ENCODE measurements at regions not wholly inside any gene's neighbourhood (a gene's known extent, or its start where the extent isn't known, plus 50 kb on each side); places are given as distances from the start of the nearest gene placed in this dataset.
A peak's percentile ranks its signal among the peaks of the same experiment; 100 is the strongest.
"Not testable (repeated sequence)": the region's sequence is repeated elsewhere in the genome, so short reads cannot be mapped to it uniquely, and the experiment has no call there.

- no peak for DNase-seq
Observed at GRCh38 chr2:193894081-193894480, 1699.3 kb upstream of the TMEFF2 start.

- no peak for DNase-seq
Observed at GRCh38 chr2:193891023-193891422, 1696.3 kb upstream of the TMEFF2 start.

GRCh38 chr2:193885419-193885818 is 1690.7 kb upstream of the TMEFF2 start:
- no peak for DNase-seq

GRCh38 chr2:193883820-193884219 is 1689.1 kb upstream of the TMEFF2 start:
- DNase-seq: no peak

GRCh38 chr2:193876980-193877379 is 1682.2 kb upstream of the TMEFF2 start:
- no peak for DNase-seq

GRCh38 chr2:193869564-193869963 is 1674.8 kb upstream of the TMEFF2 start:
- no peak for DNase-seq

GRCh38 chr2:193868833-193869232 is 1674.1 kb upstream of the TMEFF2 start:
- no peak for DNase-seq

- no peak for DNase-seq
Observed at GRCh38 chr2:193868132-193868531, 1673.4 kb upstream of the TMEFF2 start.

- no peak for DNase-seq
Observed at GRCh38 chr2:193867454-193867853, 1672.7 kb upstream of the TMEFF2 start.

- no peak for DNase-seq
Observed at GRCh38 chr2:193861557-193861956, 1666.8 kb upstream of the TMEFF2 start.

GRCh38 chr2:193847991-193848390 is 1653.3 kb upstream of the TMEFF2 start:
- peak; percentile 54 for DNase-seq

GRCh38 chr2:193847130-193847529 is 1652.4 kb upstream of the TMEFF2 start:
- peak; percentile 46 for DNase-seq

- DNase-seq: no peak
Observed at GRCh38 chr2:193845604-193846003, 1650.9 kb upstream of the TMEFF2 start.

- no peak for DNase-seq
Observed at GRCh38 chr2:193843675-193844074, 1648.9 kb upstream of the TMEFF2 start.

GRCh38 chr2:193841384-193842150 is 1646.8 kb upstream of the TMEFF2 start:
- no peak for DNase-seq

GRCh38 chr2:193837111-193837738 is 1642.5 kb upstream of the TMEFF2 start:
- DNase-seq: no peak

GRCh38 chr2:193836424-193837006 is 1641.8 kb upstream of the TMEFF2 start:
- DNase-seq: not testable (repeated sequence)

- not testable (repeated sequence) for DNase-seq
Observed at GRCh38 chr2:193833895-193834294, 1639.2 kb upstream of the TMEFF2 start.

GRCh38 chr2:193824474-193824873 is 1629.7 kb upstream of the TMEFF2 start:
- no peak for DNase-seq

- DNase-seq: no peak
Observed at GRCh38 chr2:193818801-193819499, 1624.2 kb upstream of the TMEFF2 start.

- DNase-seq: no peak
Observed at GRCh38 chr2:193816008-193816407, 1621.3 kb upstream of the TMEFF2 start.

GRCh38 chr2:193810533-193810932 is 1615.8 kb upstream of the TMEFF2 start:
- no peak for DNase-seq

GRCh38 chr2:193808877-193809276 is 1614.1 kb upstream of the TMEFF2 start:
- DNase-seq: no peak
